Endothelial cell of umbilical vein (primary cell): ENCODE measurements at regions not wholly inside any gene's neighbourhood (a gene's known extent, or its start where the extent isn't known, plus 50 kb on each side); places are given as distances from the start of the nearest gene placed in this dataset.
"Not testable (repeated sequence)": the region's sequence is repeated elsewhere in the genome, so short reads cannot be mapped to it uniquely, and the experiment has no call there.

ENCODE experiments used
- BruUV-seq: library from RNA; stranded (reverse); fragments of 400-500 nt; replicated peaks from 2 replicates; lab custom pipeline; 2021; lab: Mats Ljungman, UMichigan
- CTCF ChIA-PET: fragments of 300-600, 350-600 bp; sonication (Branson Sonifier 250); formaldehyde crosslinking; loops from one replicate; lab custom pipeline; 2021; ENCODE audit warnings: antibody characterized with exemption, inconsistent platforms; lab: Charles Lee
- POLR2A ChIA-PET: fragments of 300-600, 350-600 bp; sonication (Branson Sonifier 250); formaldehyde crosslinking; loops from one replicate; lab custom pipeline; 2021; ENCODE audit warnings: antibody characterized with exemption, inconsistent platforms; lab: Charles Lee
- DNase-seq: peaks from one replicate; pipeline ENCODE4 v3.0.0-alpha.2; 2011; ENCODE audit warnings: low read depth, low spot score
- FAIRE-seq: peaks from 2 replicates; lab custom pipeline; 2011; peaks lifted over from hg19 to GRCh38; lab: Jason Lieb, UNC
- H2AFZ ChIP-seq: 2 replicates; pipeline ENCODE4 v1.6.0; 2012; ENCODE audit warnings: low read depth, low read length, control low read depth, inconsistent platforms
- H3K27ac ChIP-seq: 2 replicates; pipeline ENCODE4 v1.5.1; 2011; ENCODE audit warnings: low read depth, mild to moderate bottlenecking, control low read depth, low read length, moderate library complexity; ENCODE audit not compliant: insufficient read depth
- H3K27me3 ChIP-seq, 2 experiments: 2 replicates each; pipeline versions ENCODE4 v1.6.0 to v1.6.1; 2011; ENCODE audit warnings: low read length in 2 of 2, mixed read lengths in 1 of 2; ENCODE audit not compliant: control insufficient read depth in 2 of 2, insufficient read depth in 2 of 2
- H3K36me3 ChIP-seq, 2 experiments: 2 replicates in 1 of 2; 3 replicates in 1 of 2; pipeline ENCODE4 v1.5.1; 2011; ENCODE audit warnings: low read length in 2 of 2, mild to moderate bottlenecking in 1 of 2, moderate library complexity in 1 of 2; ENCODE audit not compliant: control insufficient read depth in 2 of 2, insufficient read depth in 2 of 2; ENCODE audit errors: extremely low read depth in 1 of 2
- H3K4me1 ChIP-seq: 3 replicates; pipeline ENCODE4 v1.5.1; 2011; ENCODE audit warnings: mild to moderate bottlenecking, low read length; ENCODE audit not compliant: control insufficient read depth, insufficient read depth; ENCODE audit errors: extremely low read depth
- H3K4me2 ChIP-seq: 2 replicates; pipeline ENCODE4 v1.6.1; 2011; ENCODE audit warnings: low read length, control low read depth, mixed read lengths; ENCODE audit not compliant: insufficient read depth
- H3K4me3 ChIP-seq, 3 experiments: fragments of 200-600 bp in 1 of 3; sonication (generic), shearing (Covaris generic) in 1 of 3; replicated peaks in 1 of 3; 2 replicates each; pipeline ENCODE4 v1.5.1; 2011 to 2016; ENCODE audit warnings: control low read depth in 3 of 3, low read length in 3 of 3, mild to moderate bottlenecking in 2 of 3, inconsistent platforms in 1 of 3, low read depth in 1 of 3, moderate library complexity in 1 of 3; ENCODE audit not compliant: insufficient read depth in 1 of 3
- H3K79me2 ChIP-seq: 2 replicates; pipeline ENCODE4 v1.6.0; 2012; ENCODE audit warnings: low read length, inconsistent platforms; ENCODE audit not compliant: control insufficient read depth, insufficient read depth
- H3K9ac ChIP-seq: replicated peaks from 2 replicates; pipeline ENCODE3; 2011; ENCODE audit warnings: low read length, control low read depth; ENCODE audit not compliant: insufficient read depth; ENCODE audit errors: extremely low read depth
- H3K9me1 ChIP-seq: replicated peaks from 3 replicates; pipeline ENCODE4 v1.6.0; 2011; ENCODE audit warnings: mild to moderate bottlenecking, low read length; ENCODE audit not compliant: control insufficient read depth, insufficient read depth; ENCODE audit errors: extremely low read depth
- H3K9me3 ChIP-seq: replicated peaks from 2 replicates; pipeline ENCODE4 v1.5.1; 2012; ENCODE audit warnings: low read length, inconsistent platforms; ENCODE audit not compliant: control insufficient read depth, insufficient read depth
- H4K20me1 ChIP-seq: replicated peaks from 2 replicates; pipeline ENCODE3; 2011; ENCODE audit warnings: mild to moderate bottlenecking, low read length; ENCODE audit not compliant: control insufficient read depth, insufficient read depth; ENCODE audit errors: extremely low read depth
- CTCF ChIP-seq, 2 donors: IDR thresholded peaks; 1 replicate in 1 of 2; 2 replicates in 1 of 2; pipeline ENCODE4 v1.5.1; 2011; ENCODE audit warnings: low read length in 2 of 2, mild to moderate bottlenecking in 2 of 2, moderate library complexity in 2 of 2, control low read depth in 1 of 2, inconsistent platforms in 1 of 2, low read depth in 1 of 2; ENCODE audit not compliant: insufficient read depth in 1 of 2; ENCODE audit errors: extremely low read depth in 1 of 2
- EZH2 ChIP-seq: IDR thresholded peaks from 2 replicates; pipeline ENCODE4 v1.6.1; 2012; ENCODE audit warnings: borderline replicate concordance, low read depth, mild to moderate bottlenecking, moderate library complexity, low read length, inconsistent platforms; ENCODE audit not compliant: severe bottlenecking
- FOS ChIP-seq: IDR thresholded peaks from 2 replicates; pipeline ENCODE4 v1.6.1; 2011; ENCODE audit warnings: mild to moderate bottlenecking, low read length, moderate library complexity, borderline replicate concordance; ENCODE audit not compliant: insufficient read depth
- GATA2 ChIP-seq: IDR thresholded peaks from 2 replicates; pipeline ENCODE4 v1.7.0; 2011; ENCODE audit warnings: low read depth, mild to moderate bottlenecking, moderate library complexity, mixed read lengths, low read length; ENCODE audit not compliant: insufficient read length, insufficient read depth
- JUN ChIP-seq: IDR thresholded peaks from 2 replicates; pipeline ENCODE4 v1.6.1; 2011; ENCODE audit warnings: borderline replicate concordance, low read depth; ENCODE audit not compliant: insufficient read length, insufficient read depth
- MAX ChIP-seq: IDR thresholded peaks from 2 replicates; pipeline ENCODE4 v1.6.1; 2011; ENCODE audit not compliant: insufficient read depth, insufficient read length
- MYC ChIP-seq: IDR thresholded peaks from one replicate; pipeline ENCODE4 v1.6.1; 2011; ENCODE audit warnings: mild to moderate bottlenecking, low read depth, low read length
- POLR2A ChIP-seq: IDR thresholded peaks from 2 replicates; pipeline ENCODE4 v1.6.1; 2012; ENCODE audit warnings: low read depth, mild to moderate bottlenecking, control low read depth, low read length
- POLR2AphosphoS5 ChIP-seq: IDR thresholded peaks from 2 replicates; pipeline ENCODE4 v1.6.1; 2012; ENCODE audit warnings: low read depth, mild to moderate bottlenecking, control low read depth, low read length, moderate library complexity; ENCODE audit not compliant: insufficient read depth
- dilution Hi-C: fragments of 300-500 bp; cut with MboI; formaldehyde crosslinking; loops from one replicate; pipeline ENCODE4 v1.15.0; 2019; ENCODE audit warnings: low sequenced_read_pairs; ENCODE audit not compliant: extremely low pct_ligation_motif_present
- intact Hi-C: fragments of 100-400 bp; cut with micrococcal nuclease; formaldehyde crosslinking; loops from one replicate; pipeline ENCODE4 v1.10.0; 2022

GRCh38 chr12:131276501-131277185 is 322.9 kb downstream of the ADGRD1 start:
- Histone ChIP-seq H3K4me3 (no peak overlapping the region), H3K27ac (no peak overlapping the region), H3K9me1 (no peaks in the 10 kb centered on the region), H3K27me3 (no peaks in the 10 kb centered on the region), H2AFZ (no peak overlapping the region), H3K9me3 (peaks cover 4% of the 10 kb centered on the region), H4K20me1 (no peaks in the 10 kb centered on the region), H3K4me1 (no peaks in the 10 kb centered on the region), H3K9ac (no peak overlapping the region), H3K79me2 (no peaks in the 10 kb centered on the region), H3K4me2 (no peak overlapping the region), H3K36me3 (no peaks in the 10 kb centered on the region)
- ChIA-PET CTCF (no interaction called here), POLR2A (no interaction called here)
- FAIRE-seq (no peak), DNase-seq (no peak)
- no peak for TF ChIP-seq POLR2A
- no peak for TF ChIP-seq GATA2
- TF ChIP-seq EZH2 = no peak
- no peak for TF ChIP-seq FOS
- no peak for TF ChIP-seq POLR2AphosphoS5
- no peak for TF ChIP-seq JUN
- TF ChIP-seq MYC = no peak
- no peak for TF ChIP-seq CTCF (IDR thresholded peaks at IDR 0.05; ENCODE audit: extremely low read depth in 1 of 2, insufficient read depth in 1 of 2, low read depth in 1 of 2, low read length in 2 of 2)
- no peak for TF ChIP-seq MAX
- dilution Hi-C loops (no loop called here), intact Hi-C loops (no loop called here)
- BruUV-seq = no TSS peak

GRCh38 chr12:131277186-131278091 is 323.7 kb downstream of the ADGRD1 start:
- BruUV-seq, H3K79me2 ChIP-seq, H3K9ac ChIP-seq, CTCF ChIA-PET, H3K27ac ChIP-seq, H3K4me2 ChIP-seq, H3K4me1 ChIP-seq, H3K9me3 ChIP-seq, FAIRE-seq, DNase-seq, H3K36me3 ChIP-seq, dilution Hi-C loops, H4K20me1 ChIP-seq, H3K9me1 ChIP-seq, H3K27me3 ChIP-seq, H2AFZ ChIP-seq, H3K4me3 ChIP-seq, intact Hi-C loops, POLR2A ChIA-PET: not testable (repeated sequence)
